HuH-7 (cell line): ENCODE measurements at regions not wholly inside any gene's neighbourhood (a gene's known extent, or its start where the extent isn't known, plus 50 kb on each side); places are given as distances from the start of the nearest gene placed in this dataset.
"Not testable (repeated sequence)": the region's sequence is repeated elsewhere in the genome, so short reads cannot be mapped to it uniquely, and the experiment has no call there.

Source experiments
- DNase-seq: peaks from one replicate; pipeline ENCODE4 v3.0.0; 2011; ENCODE audit warnings: low spot score

- no peak for DNase-seq
Measured at GRCh38 chr11:88061111-88061510, 114.1 kb downstream of the RAB38 start.

GRCh38 chr11:88059326-88059725 lies 115.9 kb downstream of the RAB38 start:
- DNase-seq = no peak

GRCh38 chr11:88051396-88051795 lies 123.8 kb downstream of the RAB38 start:
- no peak for DNase-seq

- no peak for DNase-seq
Measured at GRCh38 chr11:88050247-88050646, 125.0 kb downstream of the RAB38 start.

- not testable (repeated sequence) for DNase-seq
Measured at GRCh38 chr11:88045288-88045687, 130.0 kb downstream of the RAB38 start.

GRCh38 chr11:88044658-88045057 lies 130.6 kb downstream of the RAB38 start:
- DNase-seq = not testable (repeated sequence)

GRCh38 chr11:88043149-88043548 lies 132.1 kb downstream of the RAB38 start:
- DNase-seq = no peak

GRCh38 chr11:88042647-88043046 lies 132.6 kb downstream of the RAB38 start:
- DNase-seq = no peak

- no peak for DNase-seq
Measured at GRCh38 chr11:88042238-88042637, 133.0 kb downstream of the RAB38 start.

- DNase-seq = no peak
Measured at GRCh38 chr11:88041679-88042078, 133.6 kb downstream of the RAB38 start.

GRCh38 chr11:88040148-88040496 lies 135.1 kb downstream of the RAB38 start:
- no peak for DNase-seq

GRCh38 chr11:88039476-88040147 lies 135.6 kb downstream of the RAB38 start:
- no peak for DNase-seq

GRCh38 chr11:88038063-88038462 lies 137.2 kb downstream of the RAB38 start:
- no peak for DNase-seq

GRCh38 chr11:88036701-88037100 lies 138.5 kb downstream of the RAB38 start:
- no peak for DNase-seq

- DNase-seq = no peak
Measured at GRCh38 chr11:88035271-88035670, 140.0 kb downstream of the RAB38 start.

- DNase-seq = no peak
Measured at GRCh38 chr11:88017666-88018065, 157.6 kb downstream of the RAB38 start.

- peak; percentile 12 for DNase-seq
Measured at GRCh38 chr11:88016392-88017170, 158.7 kb downstream of the RAB38 start.

- no peak for DNase-seq
Measured at GRCh38 chr11:88015170-88015569, 160.1 kb downstream of the RAB38 start.

- no peak for DNase-seq
Measured at GRCh38 chr11:88013508-88014065, 161.7 kb downstream of the RAB38 start.

GRCh38 chr11:88012456-88012855 lies 162.8 kb downstream of the RAB38 start:
- no peak for DNase-seq

GRCh38 chr11:87976009-87976408 lies 199.2 kb downstream of the RAB38 start:
- DNase-seq = no peak

- no peak for DNase-seq
Measured at GRCh38 chr11:87974797-87975196, 200.4 kb downstream of the RAB38 start.

GRCh38 chr11:87972133-87972532 lies 203.1 kb downstream of the RAB38 start:
- no peak for DNase-seq
